Ovary (tissue), 3 donors: ENCODE measurements at regions not wholly inside any gene's neighbourhood (a gene's known extent, or its start where the extent isn't known, plus 50 kb on each side); places are given as distances from the start of the nearest gene placed in this dataset.

Source experiments
- EP300 ChIP-seq: sonication (generic); formaldehyde crosslinking; IDR thresholded peaks from one replicate; pipeline ENCODE4 v1.6.1; 2017; ENCODE audit warnings: antibody characterized with exemption
- POLR2A ChIP-seq: fragments of 450-650 bp; IDR thresholded peaks from one replicate; pipeline ENCODE4 v1.6.1; 2017; ENCODE audit warnings: antibody characterized with exemption, mild to moderate bottlenecking, moderate library complexity
- TF ChIP-seq, protein P1 (sequence below), 3 donors: fragments of 450-650 bp in 2 of 3; fragments of 200-600 bp in 1 of 3; IDR thresholded peaks; one replicate each; pipeline versions ENCODE4 v1.5.1 to v1.8.0; 2016 to 2022; ENCODE audit warnings: antibody characterized with exemption in 3 of 3, mild to moderate bottlenecking in 1 of 3
- donor health status: DM: no; HTN: no; CAD: no.

DNA sequence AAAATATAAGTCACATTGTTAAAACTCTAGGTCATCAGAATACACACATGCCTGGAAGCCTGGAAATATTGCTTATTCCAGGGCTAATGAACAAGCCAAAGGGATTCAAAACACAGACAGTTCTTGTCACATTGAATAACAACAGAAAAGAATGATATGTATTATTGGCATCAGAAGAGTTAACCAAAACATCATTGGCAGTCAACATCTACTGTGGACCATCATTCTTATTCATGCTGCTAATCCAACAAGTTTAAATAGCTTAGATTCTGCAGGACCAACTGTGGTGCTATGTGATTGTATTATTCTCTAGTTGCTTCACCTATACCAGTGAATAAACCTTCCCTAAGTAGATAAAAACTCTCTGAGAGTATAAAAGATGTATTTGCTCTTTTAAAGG lies 198.3 kb downstream of the NEBL start:
- no peak for TF ChIP-seq POLR2A
- TF ChIP-seq, protein P1, sequence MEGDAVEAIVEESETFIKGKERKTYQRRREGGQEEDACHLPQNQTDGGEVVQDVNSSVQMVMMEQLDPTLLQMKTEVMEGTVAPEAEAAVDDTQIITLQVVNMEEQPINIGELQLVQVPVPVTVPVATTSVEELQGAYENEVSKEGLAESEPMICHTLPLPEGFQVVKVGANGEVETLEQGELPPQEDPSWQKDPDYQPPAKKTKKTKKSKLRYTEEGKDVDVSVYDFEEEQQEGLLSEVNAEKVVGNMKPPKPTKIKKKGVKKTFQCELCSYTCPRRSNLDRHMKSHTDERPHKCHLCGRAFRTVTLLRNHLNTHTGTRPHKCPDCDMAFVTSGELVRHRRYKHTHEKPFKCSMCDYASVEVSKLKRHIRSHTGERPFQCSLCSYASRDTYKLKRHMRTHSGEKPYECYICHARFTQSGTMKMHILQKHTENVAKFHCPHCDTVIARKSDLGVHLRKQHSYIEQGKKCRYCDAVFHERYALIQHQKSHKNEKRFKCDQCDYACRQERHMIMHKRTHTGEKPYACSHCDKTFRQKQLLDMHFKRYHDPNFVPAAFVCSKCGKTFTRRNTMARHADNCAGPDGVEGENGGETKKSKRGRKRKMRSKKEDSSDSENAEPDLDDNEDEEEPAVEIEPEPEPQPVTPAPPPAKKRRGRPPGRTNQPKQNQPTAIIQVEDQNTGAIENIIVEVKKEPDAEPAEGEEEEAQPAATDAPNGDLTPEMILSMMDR (IDR thresholded peaks at IDR 0.05), result no peak
- TF ChIP-seq EP300, result no peak
